Psoas muscle (tissue), 7 donors: ENCODE measurements at regions not wholly inside any gene's neighbourhood (a gene's known extent, or its start where the extent isn't known, plus 50 kb on each side); places are given as distances from the start of the nearest gene placed in this dataset.

Experiments used
- ATAC-seq, 4 donors: fragments of 200-7000 bp; cut with Tn5 transposase; one replicate each; pipeline ENCODE4 v1.9.1; 2020; ENCODE audit warnings: moderate library complexity in 3 of 4, mild to moderate bottlenecking in 2 of 4
- DNase-seq, 2 donors: peaks; one replicate each; pipeline ENCODE4 v3.0.0-alpha.2; 2020
- H3K27ac ChIP-seq: fragments of 200-600 bp; one replicate; pipeline ENCODE4 v1.8.0; 2022
- H3K27me3 ChIP-seq, 3 donors: fragments of 200-600 bp in 1 of 3; one replicate each; pipeline versions ENCODE4 v1.6.1 to v1.8.0; 2013 to 2022; ENCODE audit warnings: low read length in 2 of 3, mild to moderate bottlenecking in 2 of 3, moderate library complexity in 1 of 3; ENCODE audit not compliant: insufficient read depth in 3 of 3
- H3K36me3 ChIP-seq, 2 donors: fragments of 200-600 bp in 1 of 2; one replicate each; pipeline versions ENCODE4 v1.6.1 to v1.8.0; 2013 to 2022; ENCODE audit warnings: low read depth in 1 of 2, mild to moderate bottlenecking in 1 of 2, moderate library complexity in 1 of 2; ENCODE audit not compliant: insufficient read depth in 1 of 2
- H3K4me1 ChIP-seq: fragments of 200-600 bp; one replicate; pipeline ENCODE4 v1.8.0; 2022
- H3K4me3 ChIP-seq: fragments of 200-600 bp; one replicate; pipeline ENCODE4 v1.8.0; 2022; ENCODE audit warnings: mild to moderate bottlenecking
- H3K9me3 ChIP-seq: fragments of 200-600 bp; one replicate; pipeline ENCODE4 v1.8.0; 2022
- CTCF ChIP-seq: fragments of 200-600 bp; IDR thresholded peaks from one replicate; pipeline ENCODE4 v1.8.0; 2022; ENCODE audit warnings: antibody characterized with exemption
- WGBS, 3 donors: extraction: QIAGEN DNeasy Blood & Tissue Kit; methylation state at CpG; one replicate each; pipeline versions ENCODE4 v1.1.6 to v1.1.7; 2013; 5-methylcytosine and 5-hydroxymethylcytosine counted together
- intact Hi-C, 2 donors: fragments of 100-400 bp; cut with DNase I; formaldehyde crosslinking; loops; one replicate each; pipeline versions ENCODE4 v1.11.0 to v1.14.2; 2022
- donor health status: healthy with polysubstance abuse.
- donor health status: DM: no; HTN: no; CAD: no; lungs with moderate emphysema.
- donor health status: Bipolar disorder and iron deficiency.
- donor health status: healthy.
- donor health status: DM: yes; HTN: yes; CAD: no.
- donor health status: DM: no; HTN: no; CAD: no.
- donor health status: DM: yes; HTN: yes; CAD: no.

- DNase-seq, result no peak
- no peak for TF ChIP-seq CTCF
- intact Hi-C loops, result no loop called here
Observed at GRCh38 chr1:195306281-195306680, 1302.0 kb downstream of the KCNT2 start.

DNA sequence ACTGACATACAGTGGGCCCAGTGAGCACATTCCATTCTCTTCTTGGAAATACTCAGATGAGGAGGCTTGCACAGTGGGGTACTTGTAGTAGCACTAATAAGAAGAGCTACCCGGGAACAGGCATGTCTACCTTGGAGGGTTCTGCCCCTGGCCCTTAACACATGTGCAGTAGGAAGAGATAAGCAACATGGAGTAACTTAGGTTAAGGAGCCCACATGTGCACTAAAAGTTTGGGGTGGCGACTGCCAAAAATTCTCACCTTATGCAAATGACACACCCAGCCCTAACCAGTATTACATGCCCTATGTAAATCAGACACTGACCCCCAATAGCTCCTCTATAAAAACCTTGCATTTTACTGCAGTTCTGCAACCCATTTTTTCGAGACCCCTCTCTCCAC is 1313.3 kb downstream of the KCNT2 start:
- ATAC-seq (no peak), DNase-seq (no peak)
- no peak for TF ChIP-seq CTCF
- H3K27me3 ChIP-seq, result no peaks in the 10 kb centered on the region
- no peaks in the 10 kb centered on the region for H3K4me1 ChIP-seq
- no peak overlapping the region for H3K27ac ChIP-seq
- 83 to 90% (median 88%) methylated on average over 3 of the region's 3 CpGs for WGBS, 3 donors
- no peaks in the 10 kb centered on the region for H3K36me3 ChIP-seq
- intact Hi-C loops, result no loop called here
- no peak overlapping the region for H3K4me3 ChIP-seq
- no peaks in the 10 kb centered on the region for H3K9me3 ChIP-seq

More at GRCh38 chr1:195306281-195306680, 1302.0 kb downstream of the KCNT2 start:
- ATAC-seq, result no peak
- Histone ChIP-seq H3K27me3 (no peaks in the 10 kb centered on the region), H3K4me3 (no peak overlapping the region), H3K4me1 (no peaks in the 10 kb centered on the region), H3K27ac (no peak overlapping the region), H3K36me3 (no peaks in the 10 kb centered on the region), H3K9me3 (no peaks in the 10 kb centered on the region)
- WGBS, 3 donors, result 59 to 70% (median 64%) methylated on average over 4 of the region's 4 CpGs

DNA sequence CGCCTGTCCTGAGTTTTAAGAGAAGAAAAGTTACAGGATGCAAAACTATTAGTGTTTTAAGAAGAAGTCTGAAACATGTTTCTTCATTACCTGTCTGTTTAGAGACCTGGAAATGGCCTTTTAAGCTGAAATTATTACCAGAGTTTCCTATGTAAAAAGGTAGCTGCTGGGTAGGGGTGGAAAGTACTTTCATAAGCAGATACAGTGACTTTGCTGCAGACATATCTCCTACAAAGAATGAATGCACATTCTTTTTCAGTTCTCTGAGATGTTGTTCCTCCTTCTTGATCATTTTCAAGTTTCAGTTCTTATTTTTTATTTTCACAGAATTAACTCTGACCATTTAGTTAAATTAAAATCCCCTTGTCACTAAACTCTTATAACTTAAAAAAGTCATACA is 1329.6 kb downstream of the KCNT2 start:
- no peak for ATAC-seq
- 75 to 80% (median 77%) methylated on average over 1 of the region's 1 CpG for WGBS, 3 donors

GRCh38 chr1:195275710-195276109 is 1332.5 kb downstream of the KCNT2 start:
- no peaks in the 10 kb centered on the region for H3K9me3 ChIP-seq

More for the DNA sequence above, 1329.6 kb downstream of the KCNT2 start:
- Histone ChIP-seq H3K4me1 (no peaks in the 10 kb centered on the region), H3K9me3 (no peaks in the 10 kb centered on the region), H3K27ac (no peak overlapping the region), H3K36me3 (no peaks in the 10 kb centered on the region), H3K4me3 (no peak overlapping the region), H3K27me3 (no peaks in the 10 kb centered on the region)
- no peak for TF ChIP-seq CTCF
- DNase-seq, result no peak
- intact Hi-C loops, result no loop called here

More at GRCh38 chr1:195275710-195276109, 1332.5 kb downstream of the KCNT2 start:
- Histone ChIP-seq H3K27ac (no peak overlapping the region), H3K36me3 (no peaks in the 10 kb centered on the region), H3K4me1 (no peaks in the 10 kb centered on the region), H3K4me3 (no peak overlapping the region), H3K27me3 (no peaks in the 10 kb centered on the region)
- DNase-seq (no peak), ATAC-seq (no peak)
- intact Hi-C loops, result no loop called here
- TF ChIP-seq CTCF, result no peak
- 65 to 73% (median 70%) methylated on average over 2 of the region's 2 CpGs for WGBS, 3 donors
